ENCODE measurements at regions not wholly inside any gene's neighbourhood (a gene's known extent, or its start where the extent isn't known, plus 50 kb on each side); places are given as distances from the start of the nearest gene placed in this dataset.

DNA sequence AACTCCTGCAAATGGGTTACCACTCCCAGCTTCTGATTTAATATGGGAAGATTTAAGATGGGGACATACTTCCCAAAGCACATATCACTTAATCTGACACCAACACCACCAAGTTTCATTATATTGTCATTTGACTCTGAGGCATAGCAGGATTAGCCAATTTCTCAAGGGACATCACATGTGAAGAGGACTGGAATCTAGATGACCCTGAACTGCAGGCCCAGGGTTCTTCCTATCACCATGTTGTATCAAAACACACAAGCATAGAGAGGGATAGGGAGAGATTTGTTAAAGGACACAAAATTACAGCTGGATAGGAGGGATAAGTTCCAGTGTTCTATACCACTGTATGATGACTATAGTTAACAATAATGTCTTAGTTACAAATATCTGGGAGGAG lies 168.3 kb upstream of the PPP2R2B start:
- DNase-seq (ENCODE audit: extremely low spot score, unreplicated experiment), result no peak
- Mint-ChIP-seq H3K27ac (no peak overlapping the region), H3K4me3 (no peak overlapping the region), H3K4me1 (ENCODE audit: unreplicated experiment) (peaks cover 11% of the 10 kb centered on the region), H3K27me3 (peaks cover 7% of the 10 kb centered on the region), H3K9me3 (no peaks in the 10 kb centered on the region), H3K36me3 (no peaks in the 10 kb centered on the region)
- TF ChIP-seq CTCF (conservative IDR thresholded peaks at IDR 0.05), result no peak

DNA sequence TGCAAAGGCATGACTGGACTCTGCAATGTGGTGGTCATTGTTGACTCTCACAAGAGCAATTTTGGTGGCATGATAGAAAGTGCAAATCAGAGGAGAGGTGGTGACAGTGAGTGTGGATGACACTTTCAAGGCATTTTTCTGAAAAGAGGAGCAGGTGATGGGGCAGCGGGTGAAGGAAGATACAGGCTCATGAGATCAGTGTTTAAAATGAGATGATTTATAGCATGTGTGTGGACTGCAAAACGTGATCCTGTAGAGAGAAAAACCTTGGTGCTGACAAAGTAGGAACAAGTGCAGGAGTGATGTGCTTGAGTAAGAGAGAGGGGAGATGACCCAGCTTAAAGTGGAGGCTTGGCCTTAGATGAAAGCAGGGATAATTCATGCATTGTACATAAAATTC lies 171.2 kb upstream of the PPP2R2B start:
- no peak overlapping the region for H3K27ac Mint-ChIP-seq
- peaks cover 10% of the 10 kb centered on the region for H3K4me1 Mint-ChIP-seq (ENCODE audit: unreplicated experiment)
- no peak for TF ChIP-seq CTCF (conservative IDR thresholded peaks at IDR 0.05)
- no peak overlapping the region for H3K4me3 Mint-ChIP-seq
- H3K9me3 Mint-ChIP-seq, result no peaks in the 10 kb centered on the region
- H3K27me3 Mint-ChIP-seq, result peaks cover 12% of the 10 kb centered on the region
- no peaks in the 10 kb centered on the region for H3K36me3 Mint-ChIP-seq
- no peak for DNase-seq (ENCODE audit: extremely low spot score, unreplicated experiment)

DNA sequence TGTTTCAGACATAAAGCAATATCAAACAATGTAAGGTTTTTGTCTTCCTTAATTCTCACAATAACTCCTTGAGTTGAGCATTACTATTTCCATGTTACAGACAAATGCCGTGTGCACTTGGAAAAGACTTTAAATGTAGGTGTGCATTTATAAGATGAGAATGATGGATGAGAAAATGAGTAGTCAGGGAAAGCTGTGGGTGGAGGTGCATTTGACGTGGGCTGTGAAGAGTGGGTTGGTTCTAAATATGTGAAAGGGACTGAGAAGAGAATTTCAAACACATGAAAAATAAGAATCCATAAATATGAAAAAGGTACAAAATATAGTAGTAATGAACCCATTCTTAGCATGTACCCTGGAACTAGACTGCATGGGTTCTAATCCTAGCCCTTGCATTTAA lies 171.6 kb upstream of the PPP2R2B start:
- H3K36me3 Mint-ChIP-seq, result no peaks in the 10 kb centered on the region
- no peaks in the 10 kb centered on the region for H3K9me3 Mint-ChIP-seq
- H3K27ac Mint-ChIP-seq, result no peak overlapping the region
- peaks cover 13% of the 10 kb centered on the region for H3K27me3 Mint-ChIP-seq
- no peak overlapping the region for H3K4me3 Mint-ChIP-seq
- no peak for DNase-seq (ENCODE audit: extremely low spot score, unreplicated experiment)
- H3K4me1 Mint-ChIP-seq (ENCODE audit: unreplicated experiment), result peaks cover 14% of the 10 kb centered on the region
- TF ChIP-seq CTCF (conservative IDR thresholded peaks at IDR 0.05), result no peak

DNA sequence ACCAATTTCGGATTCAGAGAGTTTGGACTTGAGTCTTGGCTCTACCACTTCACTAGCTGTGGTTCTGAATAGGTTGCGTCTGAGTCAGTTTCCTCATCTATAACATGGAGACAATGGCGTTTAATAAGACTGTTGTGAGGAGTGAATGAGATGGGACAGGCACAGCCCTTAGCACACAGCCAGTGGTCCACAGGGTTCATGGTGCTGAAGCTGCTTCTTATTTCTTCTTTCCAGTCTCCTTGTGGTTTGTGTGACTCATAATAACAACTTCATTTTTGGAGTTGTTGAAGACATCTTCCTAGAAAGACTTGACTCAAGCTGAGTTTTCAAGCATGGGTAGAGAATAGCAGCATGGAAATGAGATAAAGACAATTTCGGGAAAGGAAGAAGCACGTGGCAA lies 172.6 kb upstream of the PPP2R2B start:
- no peak for TF ChIP-seq CTCF (conservative IDR thresholded peaks at IDR 0.05)
- Mint-ChIP-seq H3K36me3 (no peaks in the 10 kb centered on the region), H3K27me3 (peaks cover 13% of the 10 kb centered on the region), H3K4me3 (no peak overlapping the region), H3K9me3 (no peaks in the 10 kb centered on the region), H3K27ac (no peak overlapping the region), H3K4me1 (ENCODE audit: unreplicated experiment) (peaks cover 19% of the 10 kb centered on the region)
- no peak for DNase-seq (ENCODE audit: extremely low spot score, unreplicated experiment)

DNA sequence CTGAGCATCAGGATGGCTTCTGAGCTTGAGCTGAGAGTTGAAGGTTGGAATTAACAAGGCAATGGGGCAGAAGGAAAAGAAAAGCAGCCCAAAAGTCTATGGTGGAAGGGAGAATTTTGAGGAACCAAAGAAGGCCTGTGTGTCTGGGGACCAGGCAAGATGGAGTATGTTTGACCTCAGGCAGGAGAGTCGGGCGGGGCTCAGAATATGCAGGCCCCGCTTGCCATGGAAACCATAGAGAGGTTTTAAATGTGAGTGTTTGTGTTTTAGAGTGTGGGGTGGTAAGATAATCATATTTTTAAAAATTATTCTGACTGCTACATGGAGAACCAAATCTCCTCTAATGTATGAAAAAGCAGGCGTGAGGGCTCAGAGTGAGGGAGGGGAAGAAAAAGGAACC lies 174.0 kb upstream of the PPP2R2B start:
- Mint-ChIP-seq H3K4me3 (no peak overlapping the region), H3K27me3 (peaks cover 16% of the 10 kb centered on the region), H3K36me3 (no peaks in the 10 kb centered on the region), H3K9me3 (no peaks in the 10 kb centered on the region), H3K27ac (no peak overlapping the region), H3K4me1 (ENCODE audit: unreplicated experiment) (peaks cover 15% of the 10 kb centered on the region)
- DNase-seq (ENCODE audit: extremely low spot score, unreplicated experiment), result no peak
- no peak for TF ChIP-seq CTCF (conservative IDR thresholded peaks at IDR 0.05)

Data from type B pancreatic cell (in vitro differentiated cells).